ENCODE measurements at regions not wholly inside any gene's neighbourhood (a gene's known extent, or its start where the extent isn't known, plus 50 kb on each side); places are given as distances from the start of the nearest gene placed in this dataset.

GRCh38 chr3:94259291-94259690 lies 196.4 kb downstream of the NSUN3 start:
- no peak for DNase-seq

GRCh38 chr3:94269763-94270162 lies 206.9 kb downstream of the NSUN3 start:
- no peak for DNase-seq

- no peak for DNase-seq
Measured at GRCh38 chr3:94272016-94272415, 209.2 kb downstream of the NSUN3 start.

GRCh38 chr3:94280958-94281357 lies 218.1 kb downstream of the NSUN3 start:
- DNase-seq = no peak

GRCh38 chr3:94285872-94286271 lies 223.0 kb downstream of the NSUN3 start:
- no peak for DNase-seq

GRCh38 chr3:94291686-94292085 lies 228.8 kb downstream of the NSUN3 start:
- no peak for DNase-seq

GRCh38 chr3:94292151-94292550 lies 229.3 kb downstream of the NSUN3 start:
- DNase-seq = no peak

GRCh38 chr3:94293793-94294195 lies 230.9 kb downstream of the NSUN3 start:
- DNase-seq = no peak

GRCh38 chr3:94294806-94295205 lies 231.9 kb downstream of the NSUN3 start:
- no peak for DNase-seq

GRCh38 chr3:94299716-94300115 lies 236.9 kb downstream of the NSUN3 start:
- no peak for DNase-seq

GRCh38 chr3:94301366-94301765 lies 238.5 kb downstream of the NSUN3 start:
- no peak for DNase-seq

GRCh38 chr3:94303266-94303665 lies 240.4 kb downstream of the NSUN3 start:
- no peak for DNase-seq

- no peak for DNase-seq
Measured at GRCh38 chr3:94303897-94304296, 241.0 kb downstream of the NSUN3 start.

- DNase-seq = no peak
Measured at GRCh38 chr3:94304954-94305353, 242.1 kb downstream of the NSUN3 start.

- DNase-seq = no peak
Measured at GRCh38 chr3:94305835-94306611, 243.2 kb downstream of the NSUN3 start.

- no peak for DNase-seq
Measured at GRCh38 chr3:94307588-94307987, 244.7 kb downstream of the NSUN3 start.

GRCh38 chr3:94308767-94309166 lies 245.9 kb downstream of the NSUN3 start:
- DNase-seq = no peak

- no peak for DNase-seq
Measured at GRCh38 chr3:94310341-94311135, 247.7 kb downstream of the NSUN3 start.

- no peak for DNase-seq
Measured at GRCh38 chr3:94311651-94312050, 248.8 kb downstream of the NSUN3 start.

- DNase-seq = no peak
Measured at GRCh38 chr3:94314218-94314883, 251.5 kb downstream of the NSUN3 start.

- DNase-seq = no peak
Measured at GRCh38 chr3:94317017-94317416, 254.2 kb downstream of the NSUN3 start.

- no peak for DNase-seq
Measured at GRCh38 chr3:94323596-94323995, 260.7 kb downstream of the NSUN3 start.

- DNase-seq = no peak
Measured at GRCh38 chr3:94331831-94332230, 269.0 kb downstream of the NSUN3 start.

Data from NCI-H2227 treated with DMSO at 0.1 percent for 48 hours (cell line).